ENCODE measurements at regions not wholly inside any gene's neighbourhood (a gene's known extent, or its start where the extent isn't known, plus 50 kb on each side); places are given as distances from the start of the nearest gene placed in this dataset.

DNA sequence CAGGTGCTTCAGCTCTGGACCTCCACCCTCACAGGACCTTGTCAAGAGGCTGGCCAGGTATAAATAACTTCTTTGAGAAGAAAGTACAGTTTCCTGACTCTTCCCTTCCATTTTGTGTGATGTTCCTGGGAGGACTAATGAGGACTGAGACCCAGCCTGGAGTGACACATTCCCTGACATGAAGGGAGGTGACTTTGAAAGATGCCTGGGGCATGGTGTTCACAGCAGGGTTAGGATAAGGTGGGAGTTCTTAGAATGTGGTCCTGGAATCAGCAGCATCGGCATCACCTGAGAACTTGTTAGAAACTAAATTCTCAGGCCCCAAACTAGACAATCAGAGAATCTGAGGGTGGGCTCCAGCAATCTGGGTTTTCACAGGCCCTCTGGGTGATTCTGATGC lies 224.9 kb upstream of the BOD1L1 start:
- no peak overlapping the region for H3K27ac ChIP-seq
- 73 to 94% methylated on average over 1 of the region's 1 CpG for WGBS, 2 donors
- H3K4me1 ChIP-seq = no peaks in the 10 kb centered on the region
- H3K4me3 ChIP-seq = no peak overlapping the region
- peaks cover 0 to 13% (median 0%) of the 10 kb centered on the region in 4 donors for H3K9me3 ChIP-seq
- TF ChIP-seq, protein P1, sequence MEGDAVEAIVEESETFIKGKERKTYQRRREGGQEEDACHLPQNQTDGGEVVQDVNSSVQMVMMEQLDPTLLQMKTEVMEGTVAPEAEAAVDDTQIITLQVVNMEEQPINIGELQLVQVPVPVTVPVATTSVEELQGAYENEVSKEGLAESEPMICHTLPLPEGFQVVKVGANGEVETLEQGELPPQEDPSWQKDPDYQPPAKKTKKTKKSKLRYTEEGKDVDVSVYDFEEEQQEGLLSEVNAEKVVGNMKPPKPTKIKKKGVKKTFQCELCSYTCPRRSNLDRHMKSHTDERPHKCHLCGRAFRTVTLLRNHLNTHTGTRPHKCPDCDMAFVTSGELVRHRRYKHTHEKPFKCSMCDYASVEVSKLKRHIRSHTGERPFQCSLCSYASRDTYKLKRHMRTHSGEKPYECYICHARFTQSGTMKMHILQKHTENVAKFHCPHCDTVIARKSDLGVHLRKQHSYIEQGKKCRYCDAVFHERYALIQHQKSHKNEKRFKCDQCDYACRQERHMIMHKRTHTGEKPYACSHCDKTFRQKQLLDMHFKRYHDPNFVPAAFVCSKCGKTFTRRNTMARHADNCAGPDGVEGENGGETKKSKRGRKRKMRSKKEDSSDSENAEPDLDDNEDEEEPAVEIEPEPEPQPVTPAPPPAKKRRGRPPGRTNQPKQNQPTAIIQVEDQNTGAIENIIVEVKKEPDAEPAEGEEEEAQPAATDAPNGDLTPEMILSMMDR (IDR thresholded peaks at IDR 0.05) = no peak
- TF ChIP-seq EP300 (IDR thresholded peaks at IDR 0.05) (no peak), POLR2A (IDR thresholded peaks at IDR 0.05) (no peak)
- no peak for DNase-seq (ENCODE audit: low spot score in 2 of 2)
- H3K36me3 ChIP-seq = no peaks in the 10 kb centered on the region
- no peaks in the 10 kb centered on the region for H3K27me3 ChIP-seq

DNA sequence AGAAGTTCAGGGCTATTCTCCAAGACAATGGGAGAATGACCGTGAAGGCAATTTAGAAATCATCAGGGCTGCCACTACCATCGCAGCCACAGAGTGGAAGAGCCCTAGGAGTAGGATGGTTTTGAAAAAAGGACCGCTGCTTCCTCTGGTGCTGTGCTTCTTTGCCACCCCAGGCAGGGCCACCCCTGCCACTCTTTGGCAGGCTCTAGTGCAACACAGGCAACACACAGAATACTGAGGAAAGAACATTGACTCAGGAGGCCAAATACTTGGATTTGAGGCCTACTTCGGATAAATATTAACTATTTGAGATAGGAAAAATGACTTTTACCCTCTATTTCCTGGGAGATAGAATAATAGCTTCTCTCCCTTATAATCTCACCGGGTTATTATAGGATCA lies 228.9 kb upstream of the BOD1L1 start:
- WGBS, 2 donors = 86 to 88% methylated on average over 5 of the region's 5 CpGs
- Histone ChIP-seq H3K36me3 (no peaks in the 10 kb centered on the region), H3K4me1 (no peaks in the 10 kb centered on the region), H3K4me3 (no peak overlapping the region), H3K9me3 (peaks cover 0 to 13% (median 0%) of the 10 kb centered on the region in 4 donors), H3K27me3 (no peaks in the 10 kb centered on the region), H3K27ac (no peak overlapping the region)
- TF ChIP-seq POLR2A (IDR thresholded peaks at IDR 0.05) (no peak), EP300 (IDR thresholded peaks at IDR 0.05) (no peak)
- TF ChIP-seq, protein P1 (IDR thresholded peaks at IDR 0.05) = no peak
- no peak for DNase-seq (ENCODE audit: low spot score in 2 of 2)

DNA sequence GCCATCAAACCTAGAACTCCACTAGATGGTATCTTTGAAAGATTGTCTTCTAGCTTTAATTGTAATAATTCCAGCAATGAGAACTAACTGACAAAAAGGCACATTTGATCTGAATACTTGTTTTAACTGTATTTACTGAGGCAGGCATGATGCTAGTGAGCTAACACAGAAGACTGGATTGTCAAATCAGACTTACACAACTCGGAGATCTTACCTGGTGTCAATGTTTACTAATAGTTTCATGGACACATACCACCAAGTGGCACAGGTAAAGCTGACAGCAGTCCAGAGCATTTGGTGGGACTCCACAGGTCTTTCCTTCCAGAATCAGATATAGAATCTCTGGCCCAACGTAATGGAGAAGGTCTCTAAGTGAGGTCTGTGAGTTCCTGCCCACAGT lies 229.9 kb upstream of the BOD1L1 start:
- no peaks in the 10 kb centered on the region for H3K27me3 ChIP-seq
- H3K36me3 ChIP-seq = no peaks in the 10 kb centered on the region
- peaks cover 0 to 20% (median 0%) of the 10 kb centered on the region in 4 donors for H3K9me3 ChIP-seq
- TF ChIP-seq EP300 (IDR thresholded peaks at IDR 0.05) (no peak), POLR2A (IDR thresholded peaks at IDR 0.05) (no peak)
- TF ChIP-seq, protein P1 (IDR thresholded peaks at IDR 0.05) = no peak
- no peak for DNase-seq (ENCODE audit: low spot score in 2 of 2)
- no peak overlapping the region for H3K27ac ChIP-seq
- no peak overlapping the region for H3K4me3 ChIP-seq
- 72 to 85% methylated on average over 2 of the region's 2 CpGs for WGBS, 2 donors
- no peaks in the 10 kb centered on the region for H3K4me1 ChIP-seq

DNA sequence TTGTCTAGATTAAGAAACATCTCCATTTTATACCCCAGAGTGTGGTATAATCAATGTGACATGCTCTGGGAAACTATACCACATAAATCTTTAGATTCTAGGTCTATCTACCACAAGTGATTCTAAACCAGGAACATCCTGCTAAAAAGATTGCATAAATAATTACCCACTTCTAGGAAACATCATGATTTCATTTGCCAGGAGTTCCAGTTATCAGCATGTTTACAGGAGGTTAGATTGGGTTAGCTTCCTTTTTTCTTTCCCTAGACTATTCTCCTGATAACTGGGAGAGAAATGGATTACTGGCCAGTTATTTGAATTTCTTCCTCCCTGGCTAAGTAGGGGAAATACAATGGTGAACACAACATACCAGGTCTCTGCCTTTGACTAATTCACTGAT lies 230.3 kb upstream of the BOD1L1 start:
- Histone ChIP-seq H3K27me3 (no peaks in the 10 kb centered on the region), H3K9me3 (peaks cover 0 to 21% (median 0%) of the 10 kb centered on the region in 4 donors), H3K4me1 (no peaks in the 10 kb centered on the region), H3K27ac (no peak overlapping the region), H3K4me3 (no peak overlapping the region), H3K36me3 (no peaks in the 10 kb centered on the region)
- no peak for DNase-seq (ENCODE audit: low spot score in 2 of 2)
- TF ChIP-seq POLR2A (IDR thresholded peaks at IDR 0.05) = no peak
- TF ChIP-seq, protein P1 (IDR thresholded peaks at IDR 0.05) = no peak
- TF ChIP-seq EP300 (IDR thresholded peaks at IDR 0.05) = no peak

DNA sequence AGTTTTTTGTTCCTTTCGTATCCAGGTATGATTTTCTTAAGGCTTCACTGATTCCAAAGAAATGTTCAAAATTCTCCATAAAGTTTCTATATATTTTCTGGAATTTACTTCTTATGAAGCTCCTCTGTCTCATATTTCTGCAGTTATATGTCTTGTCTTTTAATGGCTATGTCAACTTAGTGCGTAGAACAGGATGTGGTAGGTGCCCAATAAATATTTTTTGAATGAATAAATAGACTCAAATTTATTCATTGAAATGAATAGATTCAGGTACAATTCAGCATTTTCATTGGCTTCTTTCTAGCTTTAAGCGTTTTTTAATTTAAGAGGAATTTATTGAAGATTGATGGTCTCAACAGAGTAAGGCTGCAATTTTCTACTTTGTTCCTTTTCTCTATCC lies 231.9 kb upstream of the BOD1L1 start:
- DNase-seq (ENCODE audit: low spot score in 2 of 2) = no peak
- H3K4me3 ChIP-seq = no peak overlapping the region
- H3K27me3 ChIP-seq = no peaks in the 10 kb centered on the region
- no peaks in the 10 kb centered on the region for H3K4me1 ChIP-seq
- no peak overlapping the region for H3K27ac ChIP-seq
- H3K9me3 ChIP-seq = peaks cover 0 to 21% (median 1%) of the 10 kb centered on the region in 4 donors
- WGBS, 2 donors = 94 to 95% methylated on average over 3 of the region's 3 CpGs
- H3K36me3 ChIP-seq = no peaks in the 10 kb centered on the region
- no peak for TF ChIP-seq POLR2A (IDR thresholded peaks at IDR 0.05)
- TF ChIP-seq EP300 (IDR thresholded peaks at IDR 0.05) = no peak
- TF ChIP-seq, protein P1 (IDR thresholded peaks at IDR 0.05) = no peak

Data from tibial nerve (tissue), 4 donors.